Stimulated activated CD8-positive, alpha-beta memory T cell treated with anti-CD3 and anti-CD28 coated beads, Interleukin-12 subunit alpha, Interleukin-12 subunit beta, amount 100 ng/mL, for 24 hours (primary cell): ENCODE measurements at regions not wholly inside any gene's neighbourhood (a gene's known extent, or its start where the extent isn't known, plus 50 kb on each side); places are given as distances from the start of the nearest gene placed in this dataset.

Experiments
- DNase-seq: peaks from one replicate; pipeline ENCODE4 v3.0.0-alpha.2; 2020; ENCODE audit errors: extremely low read depth

DNA sequence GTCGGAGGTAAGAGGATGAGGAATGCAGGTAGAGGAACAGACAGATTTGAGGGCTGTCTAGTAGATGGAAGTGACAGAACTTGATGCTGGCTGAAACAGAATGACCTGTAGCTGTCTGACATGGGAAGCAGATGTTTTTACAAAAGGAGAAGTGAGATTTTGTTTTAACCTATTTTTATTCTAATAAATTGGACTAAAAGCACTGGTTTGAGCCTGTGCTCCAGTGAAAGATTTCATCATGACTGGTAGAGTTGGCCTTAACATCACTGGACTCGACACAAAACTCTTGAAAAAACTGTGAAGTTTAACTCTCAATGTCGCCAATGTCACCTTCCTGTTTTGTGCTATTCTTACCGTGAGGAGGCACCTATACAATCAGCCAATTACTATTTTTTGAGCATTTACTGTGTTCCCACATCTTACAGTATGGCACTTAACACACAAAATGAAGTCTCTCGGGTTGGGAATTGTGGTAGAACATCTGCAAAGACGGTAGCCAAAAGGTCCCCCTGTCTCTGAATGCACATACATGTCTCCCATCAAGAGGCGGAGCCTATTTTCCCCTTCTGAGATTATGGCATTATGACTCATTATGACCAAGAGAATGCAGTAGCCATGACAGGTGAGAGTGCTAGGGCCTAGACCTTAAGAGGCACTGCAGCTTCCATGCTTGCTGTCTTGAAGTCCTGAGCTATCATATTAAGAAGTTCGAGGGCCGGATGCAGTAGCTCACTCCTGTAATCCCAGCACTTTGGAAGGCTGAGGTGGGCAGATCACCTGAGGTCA lies 93.2 kb downstream of the FOXF2 start:
- no peak for DNase-seq

- no peak for DNase-seq
These were observed 96.3 kb downstream of the FOXF2 start for GRCh38 chr6:1485678-1486077.

DNA sequence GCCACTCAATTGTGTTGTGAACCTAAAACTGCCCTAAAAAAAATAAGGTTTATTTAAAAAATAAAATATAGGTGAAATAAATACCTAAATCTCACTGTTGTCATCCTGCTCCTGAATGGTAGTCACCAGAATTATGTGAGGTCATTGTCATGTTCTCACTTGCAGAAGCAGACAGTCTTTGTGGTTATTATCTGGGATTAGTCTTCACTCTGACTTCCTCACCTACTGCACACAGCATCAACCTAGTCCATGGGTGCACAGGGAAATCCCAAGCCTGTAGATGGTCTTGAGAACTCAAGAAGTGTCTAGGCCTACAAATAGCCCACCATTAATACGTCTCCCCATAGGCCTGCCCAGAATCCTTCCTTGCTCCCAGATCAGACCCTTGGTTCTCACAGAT lies 97.0 kb downstream of the FOXF2 start:
- DNase-seq = no peak

- no peak for DNase-seq
These were observed 97.9 kb downstream of the FOXF2 start for GRCh38 chr6:1487239-1487638.

GRCh38 chr6:1491025-1491424 lies 101.6 kb downstream of the FOXF2 start:
- DNase-seq = no peak

- no peak for DNase-seq
These were observed 102.4 kb downstream of the FOXF2 start for GRCh38 chr6:1491591-1492319.

DNA sequence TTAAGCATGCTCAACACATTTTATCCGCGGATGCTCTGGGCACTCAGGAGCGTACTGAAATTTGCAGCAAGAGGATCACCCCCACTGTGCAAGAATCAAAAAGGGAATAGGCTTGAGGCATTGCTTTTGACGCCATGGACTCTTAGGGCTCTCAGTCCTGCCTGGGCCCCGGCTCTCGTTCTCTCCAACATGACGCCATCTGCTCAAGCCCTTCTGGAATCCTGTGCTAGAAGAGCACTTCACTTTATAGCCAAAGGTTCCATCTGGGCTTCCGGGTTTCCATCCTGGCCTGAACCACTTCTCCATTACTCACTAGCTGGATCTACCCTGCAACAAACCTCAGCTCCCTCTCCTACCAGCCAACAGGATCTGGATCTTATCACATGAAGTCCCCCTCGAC lies 105.3 kb downstream of the FOXF2 start:
- DNase-seq = no peak

- DNase-seq = no peak
These were observed 106.0 kb downstream of the FOXF2 start for GRCh38 chr6:1495344-1495743.

DNA sequence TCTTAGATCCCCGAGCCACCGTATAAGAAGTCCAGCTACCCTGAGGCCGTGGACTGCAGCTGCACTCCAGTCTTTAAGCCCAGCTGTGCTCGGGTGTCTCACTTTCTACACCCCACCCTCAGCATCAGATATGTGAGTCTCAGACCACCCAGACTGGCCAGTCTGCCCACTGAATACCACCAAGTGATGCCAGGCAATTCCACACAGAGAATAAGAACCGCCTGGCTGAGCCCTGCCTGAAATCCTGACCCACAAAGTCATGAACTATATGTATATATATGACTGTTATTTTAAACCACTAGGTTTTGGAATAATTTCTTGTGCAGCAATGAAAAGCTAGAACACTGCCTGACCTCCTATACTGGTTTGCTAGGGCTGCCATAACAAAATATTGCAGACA lies 106.7 kb downstream of the FOXF2 start:
- no peak for DNase-seq

DNA sequence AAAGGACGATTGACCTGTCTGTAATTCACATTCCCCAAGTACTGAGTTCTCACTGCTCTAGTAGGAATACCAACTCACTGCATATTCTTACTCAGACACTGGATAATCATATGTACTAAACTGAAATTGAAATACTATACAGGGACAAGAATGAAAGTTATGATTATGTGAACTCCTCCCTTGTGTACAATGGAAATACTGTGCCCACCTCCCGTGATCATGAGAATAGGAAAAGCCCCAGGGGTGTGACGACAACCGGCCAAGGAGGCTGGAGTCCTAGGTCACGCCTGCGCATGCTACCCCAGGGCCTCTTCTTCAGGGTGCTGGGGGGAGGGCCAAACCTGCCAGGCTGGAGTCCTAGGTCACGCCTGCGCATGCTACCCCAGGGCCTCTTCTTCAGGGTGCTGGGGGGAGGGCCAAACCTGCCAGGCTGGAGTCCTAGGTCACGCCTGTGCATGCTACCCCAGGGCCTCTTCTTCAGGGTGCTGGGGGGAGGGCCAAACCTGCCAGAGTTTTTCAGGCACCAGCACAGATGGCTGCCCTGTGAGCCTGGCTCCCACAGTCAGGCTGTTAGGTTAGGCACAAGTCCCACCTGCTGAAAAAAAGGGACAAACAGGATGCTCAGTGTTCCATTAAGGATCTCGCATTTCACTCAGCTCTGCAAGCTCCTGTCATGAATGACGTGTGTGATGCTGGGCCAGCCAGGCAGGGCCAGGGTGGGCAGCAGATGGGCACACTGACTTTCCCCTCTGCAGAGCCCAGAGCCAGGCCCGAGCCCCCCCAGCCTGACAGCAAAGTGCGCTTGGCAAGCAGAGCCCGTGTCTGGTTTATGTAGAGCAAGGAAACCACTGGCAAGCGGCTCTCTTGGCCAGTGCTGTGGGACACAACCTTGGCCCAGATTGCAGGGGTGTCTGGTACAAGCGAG lies 107.7 kb downstream of the FOXF2 start:
- no peak for DNase-seq

GRCh38 chr6:1497761-1498105 lies 108.4 kb downstream of the FOXF2 start:
- DNase-seq = no peak

DNA sequence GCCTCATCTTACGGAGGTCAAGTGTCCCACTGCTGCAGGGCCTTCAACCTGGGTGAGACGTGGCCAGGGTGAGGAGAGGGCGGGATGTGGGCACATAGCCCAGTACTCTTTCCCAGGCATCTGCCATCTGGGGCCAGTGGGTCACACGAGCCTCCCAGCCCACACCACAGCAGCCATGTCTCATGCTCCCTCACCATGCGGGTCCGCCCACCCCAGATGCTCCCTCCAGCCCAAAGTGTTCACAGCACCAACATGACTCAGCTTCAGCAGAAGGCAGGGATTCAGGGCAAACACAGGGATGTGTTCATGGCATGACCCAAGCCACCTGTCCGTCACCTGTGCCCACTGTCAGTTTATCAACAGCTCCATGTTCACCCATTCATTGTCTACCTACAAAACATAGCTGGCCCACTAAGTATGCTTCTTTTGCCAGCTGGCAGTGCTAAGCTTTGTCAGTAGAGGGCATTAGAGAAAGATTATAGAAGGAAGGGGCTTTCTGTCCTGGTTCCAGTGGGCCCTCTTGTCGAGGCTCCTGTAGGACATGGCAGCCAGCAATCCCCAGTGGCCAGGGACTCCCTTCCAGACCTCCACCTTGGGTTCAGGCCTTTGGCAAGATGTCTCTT lies 109.2 kb downstream of the FOXF2 start:
- no peak for DNase-seq

DNA sequence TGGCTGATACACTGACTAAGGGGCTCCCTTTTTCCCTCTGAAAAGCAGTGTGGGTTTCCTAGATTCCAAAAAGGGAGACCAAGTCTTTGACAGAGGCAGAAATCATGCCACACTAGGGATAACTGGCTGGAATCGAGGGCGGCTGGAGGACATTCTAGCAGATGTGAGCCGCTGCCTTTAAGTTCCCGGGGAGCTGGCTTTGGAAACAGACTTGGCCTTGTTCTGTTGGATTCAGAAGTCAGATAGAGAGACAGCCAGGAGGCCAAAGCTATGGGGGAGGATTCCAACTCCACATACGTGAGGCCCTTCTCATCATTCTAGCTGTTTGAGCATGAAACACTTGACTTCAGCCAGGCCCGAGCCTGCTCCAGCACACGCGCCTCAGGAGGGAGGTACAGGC lies 109.9 kb upstream of the FOXC1 start:
- no peak for DNase-seq

DNA sequence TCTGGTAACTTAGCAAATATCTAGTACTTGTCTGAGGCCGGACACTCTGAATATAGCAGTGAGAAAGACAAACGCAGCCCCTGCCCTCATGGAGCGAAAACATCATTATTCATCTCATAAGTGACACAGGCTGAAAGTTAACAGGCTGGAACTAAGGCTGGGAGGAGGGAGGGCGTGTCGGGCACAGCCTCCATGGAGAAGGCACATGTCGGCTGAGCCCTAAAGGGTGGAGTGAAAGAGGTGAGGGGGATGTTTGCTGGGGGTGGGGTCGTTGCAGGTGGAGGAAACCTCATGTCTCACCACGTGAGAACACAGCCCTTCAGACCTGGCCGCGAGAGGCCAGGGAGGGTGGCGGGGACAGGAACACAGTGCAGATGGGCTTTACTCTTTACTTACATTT lies 108.8 kb upstream of the FOXC1 start:
- DNase-seq = no peak

- no peak for DNase-seq
These were observed 107.7 kb upstream of the FOXC1 start for GRCh38 chr6:1502041-1502440.

GRCh38 chr6:1503811-1504210 lies 105.9 kb upstream of the FOXC1 start:
- DNase-seq = no peak

GRCh38 chr6:1504465-1504864 lies 105.2 kb upstream of the FOXC1 start:
- no peak for DNase-seq

DNA sequence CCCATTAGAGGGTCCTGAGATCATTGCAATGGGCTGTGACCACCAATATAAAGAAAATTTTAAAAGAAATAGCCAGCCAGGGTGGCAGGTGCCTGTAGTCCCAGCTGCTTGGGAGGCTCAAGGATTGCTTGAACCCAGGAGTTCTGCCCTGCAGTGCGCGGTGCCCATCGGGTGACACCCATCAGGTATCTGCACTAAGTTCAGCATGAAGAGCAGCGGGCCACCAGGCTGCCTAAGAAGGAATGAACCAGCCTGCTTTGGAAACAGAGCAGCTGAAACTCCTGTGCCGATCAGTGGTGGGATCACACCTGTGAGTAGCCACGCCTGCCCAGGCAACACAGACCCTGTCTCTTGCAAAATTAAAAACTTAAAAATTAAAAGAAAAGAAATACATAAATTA lies 102.5 kb upstream of the FOXC1 start:
- DNase-seq = no peak

- DNase-seq = no peak
These were observed 100.5 kb upstream of the FOXC1 start for GRCh38 chr6:1509241-1509640.

GRCh38 chr6:1510239-1510638 lies 99.5 kb upstream of the FOXC1 start:
- no peak for DNase-seq

DNA sequence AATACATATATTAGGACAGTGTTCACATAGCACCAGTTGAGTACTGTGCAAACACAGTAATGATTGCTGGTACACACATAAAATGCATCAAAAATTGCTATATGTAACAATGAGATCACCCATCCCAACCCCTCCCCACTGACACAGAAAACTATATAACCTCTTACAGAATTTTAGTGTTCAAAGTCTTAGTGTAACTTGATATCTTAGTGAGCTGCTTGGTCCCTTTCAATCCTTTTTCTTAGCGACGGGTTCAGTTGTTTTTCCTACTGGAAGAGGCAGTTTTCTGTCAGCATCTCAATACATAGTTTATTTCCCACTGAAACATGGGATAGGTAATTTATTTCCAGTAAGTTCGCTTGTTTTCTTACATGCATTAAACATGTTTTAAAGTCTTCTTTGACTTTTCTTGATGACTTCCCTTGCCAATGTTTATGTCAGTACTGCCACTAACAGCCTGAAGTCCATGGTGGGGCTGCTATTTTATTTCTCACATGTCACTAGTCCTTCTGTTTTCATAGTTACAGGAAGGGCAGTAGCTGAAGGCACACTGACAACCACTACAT lies 96.4 kb upstream of the FOXC1 start:
- no peak for DNase-seq

DNA sequence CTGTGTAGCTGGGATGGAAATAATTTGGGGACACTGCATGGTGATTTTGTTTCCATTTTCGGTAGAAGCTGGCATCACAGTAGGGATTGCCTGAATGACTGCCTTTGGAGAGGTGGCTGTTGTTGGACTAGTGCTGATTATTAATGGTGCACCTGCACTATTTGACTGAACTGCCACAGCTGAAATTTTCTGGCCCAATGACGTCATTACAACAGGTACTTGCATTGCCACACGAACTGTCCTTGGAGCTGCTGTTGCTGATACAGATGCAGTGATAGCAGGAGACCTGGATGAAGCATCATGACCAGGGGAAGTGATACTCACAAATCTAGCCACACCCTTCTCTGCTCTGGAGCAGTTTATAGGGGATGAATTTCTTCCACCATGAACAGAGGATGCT lies 95.6 kb upstream of the FOXC1 start:
- no peak for DNase-seq
